Subcutaneous abdominal adipose tissue (tissue), 5 donors: ENCODE measurements at regions not wholly inside any gene's neighbourhood (a gene's known extent, or its start where the extent isn't known, plus 50 kb on each side); places are given as distances from the start of the nearest gene placed in this dataset.

Source experiments
- H3K27ac ChIP-seq: one replicate; pipeline ENCODE4 v1.7.0; 2013; ENCODE audit warnings: low read depth, mild to moderate bottlenecking, inconsistent platforms, low read length, moderate library complexity
- H3K27me3 ChIP-seq, 5 donors: one replicate each; pipeline ENCODE4 v1.7.0; 2013; ENCODE audit warnings: low read length in 5 of 5, inconsistent platforms in 1 of 5; ENCODE audit not compliant: control insufficient read depth in 5 of 5, insufficient read depth in 4 of 5
- H3K36me3 ChIP-seq, 5 donors: one replicate each; pipeline ENCODE4 v1.7.0; 2013; ENCODE audit warnings: low read length in 5 of 5; ENCODE audit not compliant: control insufficient read depth in 5 of 5, insufficient read depth in 5 of 5
- H3K4me1 ChIP-seq, 5 donors: one replicate each; pipeline ENCODE4 v1.7.0; 2013; ENCODE audit warnings: low read length in 5 of 5, mild to moderate bottlenecking in 3 of 5, moderate library complexity in 1 of 5; ENCODE audit not compliant: control insufficient read depth in 5 of 5, insufficient read depth in 5 of 5
- H3K4me3 ChIP-seq, 5 donors: one replicate each; pipeline ENCODE4 v1.7.0; 2013; ENCODE audit warnings: low read length in 5 of 5, low read depth in 1 of 5
- H3K9ac ChIP-seq, 5 donors: one replicate each; pipeline ENCODE4 v1.7.0; 2013; ENCODE audit warnings: low read length in 5 of 5, mild to moderate bottlenecking in 4 of 5, moderate library complexity in 3 of 5
- H3K9me3 ChIP-seq, 5 donors: one replicate each; pipeline ENCODE4 v1.7.0; 2013; ENCODE audit warnings: low read length in 5 of 5; ENCODE audit not compliant: control insufficient read depth in 5 of 5
- donor health status: healthy.
- donor health status: healthy.
- donor health status: healthy.
- donor health status: healthy.
- donor health status: healthy.

GRCh38 chr15:79515300-79516027, 83.3 kb downstream of the MINAR1 start:
- Histone ChIP-seq H3K36me3 (no peaks in the 10 kb centered on the region), H3K27me3 (peaks cover 0 to 5% (median 0%) of the 10 kb centered on the region in 5 donors), H3K27ac (no peak overlapping the region), H3K9ac (no peak overlapping the region), H3K4me1 (no peaks in the 10 kb centered on the region), H3K9me3 (no peaks in the 10 kb centered on the region), H3K4me3 (no peak overlapping the region)

GRCh38 chr15:79516155-79516554, 84.0 kb downstream of the MINAR1 start:
- peaks cover 0 to 5% (median 0%) of the 10 kb centered on the region in 5 donors for H3K27me3 ChIP-seq
- H3K9ac ChIP-seq: no peak overlapping the region
- no peak overlapping the region for H3K4me3 ChIP-seq
- H3K27ac ChIP-seq: no peak overlapping the region
- no peaks in the 10 kb centered on the region for H3K9me3 ChIP-seq
- no peaks in the 10 kb centered on the region for H3K4me1 ChIP-seq
- H3K36me3 ChIP-seq: no peaks in the 10 kb centered on the region

- Histone ChIP-seq H3K27me3 (peaks cover 0 to 5% (median 0%) of the 10 kb centered on the region in 5 donors), H3K36me3 (no peaks in the 10 kb centered on the region), H3K4me1 (no peaks in the 10 kb centered on the region), H3K9me3 (no peaks in the 10 kb centered on the region), H3K9ac (no peak overlapping the region), H3K27ac (no peak overlapping the region), H3K4me3 (no peak overlapping the region)
Measured at GRCh38 chr15:79516646-79517045, 84.5 kb downstream of the MINAR1 start.

GRCh38 chr15:79519628-79520027, 87.5 kb downstream of the MINAR1 start:
- Histone ChIP-seq H3K9me3 (no peaks in the 10 kb centered on the region), H3K27ac (no peak overlapping the region), H3K4me3 (no peak overlapping the region), H3K4me1 (no peaks in the 10 kb centered on the region), H3K27me3 (peaks cover 0 to 5% (median 4%) of the 10 kb centered on the region in 5 donors), H3K9ac (no peak overlapping the region), H3K36me3 (no peaks in the 10 kb centered on the region)

- Histone ChIP-seq H3K9ac (no peak overlapping the region), H3K4me3 (no peak overlapping the region), H3K9me3 (no peaks in the 10 kb centered on the region), H3K36me3 (no peaks in the 10 kb centered on the region), H3K27ac (no peak overlapping the region), H3K27me3 (peaks cover 0 to 5% (median 4%) of the 10 kb centered on the region in 5 donors), H3K4me1 (no peaks in the 10 kb centered on the region)
Measured at GRCh38 chr15:79520654-79521053, 88.5 kb downstream of the MINAR1 start.

GRCh38 chr15:79522656-79523055, 90.5 kb downstream of the MINAR1 start:
- H3K36me3 ChIP-seq: no peaks in the 10 kb centered on the region
- no peaks in the 10 kb centered on the region for H3K9me3 ChIP-seq

GRCh38 chr15:79523266-79523665, 91.1 kb downstream of the MINAR1 start:
- no peak overlapping the region for H3K9ac ChIP-seq
- no peaks in the 10 kb centered on the region for H3K9me3 ChIP-seq
- no peaks in the 10 kb centered on the region for H3K4me1 ChIP-seq
- H3K27ac ChIP-seq: no peak overlapping the region
- H3K27me3 ChIP-seq: peaks cover 0 to 14% (median 6%) of the 10 kb centered on the region in 5 donors
- H3K4me3 ChIP-seq: no peak overlapping the region
- no peaks in the 10 kb centered on the region for H3K36me3 ChIP-seq

More at GRCh38 chr15:79522656-79523055, 90.5 kb downstream of the MINAR1 start:
- H3K27me3 ChIP-seq: peaks cover 0 to 11% (median 6%) of the 10 kb centered on the region in 5 donors
- no peak overlapping the region for H3K9ac ChIP-seq
- no peak overlapping the region for H3K4me3 ChIP-seq
- no peaks in the 10 kb centered on the region for H3K4me1 ChIP-seq
- H3K27ac ChIP-seq: no peak overlapping the region

GRCh38 chr15:79524531-79524930, 92.4 kb downstream of the MINAR1 start:
- Histone ChIP-seq H3K9me3 (no peaks in the 10 kb centered on the region), H3K27me3 (peaks cover 5 to 14% (median 6%) of the 10 kb centered on the region in 5 donors)

GRCh38 chr15:79526376-79526775, 94.2 kb downstream of the MINAR1 start:
- H3K4me1 ChIP-seq: no peaks in the 10 kb centered on the region
- H3K27me3 ChIP-seq: peaks cover 6 to 14% (median 7%) of the 10 kb centered on the region in 5 donors
- H3K36me3 ChIP-seq: no peaks in the 10 kb centered on the region
- H3K27ac ChIP-seq: no peak overlapping the region
- no peaks in the 10 kb centered on the region for H3K9me3 ChIP-seq
- no peak overlapping the region for H3K9ac ChIP-seq
- no peak overlapping the region for H3K4me3 ChIP-seq

More at GRCh38 chr15:79524531-79524930, 92.4 kb downstream of the MINAR1 start:
- Histone ChIP-seq H3K9ac (no peak overlapping the region), H3K4me1 (no peaks in the 10 kb centered on the region), H3K36me3 (no peaks in the 10 kb centered on the region), H3K4me3 (no peak overlapping the region), H3K27ac (no peak overlapping the region)

GRCh38 chr15:79527821-79528220, 95.7 kb downstream of the MINAR1 start:
- no peaks in the 10 kb centered on the region for H3K9me3 ChIP-seq
- peaks cover 6 to 14% (median 8%) of the 10 kb centered on the region in 5 donors for H3K27me3 ChIP-seq
- H3K4me1 ChIP-seq: no peaks in the 10 kb centered on the region
- H3K36me3 ChIP-seq: no peaks in the 10 kb centered on the region
- H3K4me3 ChIP-seq: no peak overlapping the region
- no peak overlapping the region for H3K9ac ChIP-seq
- no peak overlapping the region for H3K27ac ChIP-seq
